ENCODE measurements at regions not wholly inside any gene's neighbourhood (a gene's known extent, or its start where the extent isn't known, plus 50 kb on each side); places are given as distances from the start of the nearest gene placed in this dataset.

DNA sequence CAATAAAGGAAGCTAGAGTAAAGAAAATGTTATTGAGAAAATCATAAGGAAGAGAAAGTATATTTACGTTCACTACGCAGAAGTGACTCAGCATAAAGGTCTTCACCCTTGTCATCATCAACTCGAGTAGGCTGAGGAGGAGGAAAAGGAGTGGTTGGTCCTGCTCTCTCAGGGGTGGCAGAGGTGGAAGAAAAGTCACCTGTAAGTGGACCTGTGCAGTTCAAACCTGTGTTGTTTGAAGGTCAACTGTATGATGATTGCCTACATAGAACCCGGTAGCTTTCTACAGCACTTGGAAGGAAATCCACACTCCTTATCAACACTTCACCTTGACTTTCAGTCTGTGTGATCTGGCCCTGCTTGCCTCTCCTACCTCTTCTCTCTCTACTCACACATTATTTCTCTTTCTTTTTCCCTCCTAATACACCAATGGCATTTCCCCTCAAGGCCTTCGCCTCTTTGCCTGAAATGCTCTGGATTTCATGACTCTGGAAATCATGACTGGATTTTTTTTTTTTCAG, 109.3 kb upstream of the CPEB4 start:
- no peak overlapping the region for H3K4me3 ChIP-seq
- DNase-seq (ENCODE audit: low read depth in 1 of 2, low spot score in 1 of 2): no peak
- no peaks in the 10 kb centered on the region for H3K4me1 ChIP-seq (ENCODE audit: low read depth)
- no peak for TF ChIP-seq CTCF (IDR thresholded peaks at IDR 0.05; ENCODE audit: low read depth, low read length)
- no peak overlapping the region for H3K27ac ChIP-seq
- H3K27me3 ChIP-seq: no peaks in the 10 kb centered on the region
- no peaks in the 10 kb centered on the region for H3K9me3 ChIP-seq (ENCODE audit: low read depth)
- no peaks in the 10 kb centered on the region for H3K36me3 ChIP-seq

- Histone ChIP-seq H3K27ac (no peak overlapping the region), H3K36me3 (no peaks in the 10 kb centered on the region), H3K4me3 (no peak overlapping the region), H3K27me3 (no peaks in the 10 kb centered on the region), H3K4me1 (ENCODE audit: low read depth) (peaks cover 3% of the 10 kb centered on the region), H3K9me3 (ENCODE audit: low read depth) (no peaks in the 10 kb centered on the region)
- no peak for DNase-seq (ENCODE audit: low read depth in 1 of 2, low spot score in 1 of 2)
- TF ChIP-seq CTCF (IDR thresholded peaks at IDR 0.05; ENCODE audit: low read depth, low read length): no peak
These were observed 107.6 kb upstream of the CPEB4 start for GRCh38 chr5:173780235-173781234.

DNA sequence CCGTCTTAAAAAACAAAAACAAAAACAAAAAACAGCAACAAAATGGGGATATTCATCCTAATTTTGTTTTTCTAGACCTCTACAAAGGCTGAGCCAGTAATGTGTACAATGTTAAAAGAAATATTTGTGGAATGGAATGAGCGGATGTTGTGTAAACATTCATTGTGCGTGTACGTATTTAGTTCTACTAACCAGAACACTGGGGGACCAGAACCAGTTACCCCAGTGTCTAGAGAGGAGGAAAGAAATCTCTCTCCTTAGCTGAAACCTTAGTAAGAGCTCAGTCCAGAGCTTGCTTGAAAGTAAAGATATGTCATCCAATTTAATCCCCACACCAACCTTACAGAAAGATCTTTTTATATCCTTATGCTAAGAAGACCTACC, 106.7 kb upstream of the CPEB4 start:
- H3K36me3 ChIP-seq: no peaks in the 10 kb centered on the region
- DNase-seq (ENCODE audit: low read depth in 1 of 2, low spot score in 1 of 2): peak in 1 of 2 donors; percentile 45
- peaks cover 12% of the 10 kb centered on the region for H3K4me1 ChIP-seq (ENCODE audit: low read depth)
- TF ChIP-seq CTCF (IDR thresholded peaks at IDR 0.05; ENCODE audit: low read depth, low read length): no peak
- no peaks in the 10 kb centered on the region for H3K27me3 ChIP-seq
- no peak overlapping the region for H3K27ac ChIP-seq
- no peaks in the 10 kb centered on the region for H3K9me3 ChIP-seq (ENCODE audit: low read depth)
- H3K4me3 ChIP-seq: no peak overlapping the region

GRCh38 chr5:173781816-173782670, 106.1 kb upstream of the CPEB4 start:
- no peak for TF ChIP-seq CTCF (IDR thresholded peaks at IDR 0.05; ENCODE audit: low read depth, low read length)
- H3K27me3 ChIP-seq: no peaks in the 10 kb centered on the region
- no peaks in the 10 kb centered on the region for H3K9me3 ChIP-seq (ENCODE audit: low read depth)
- H3K4me1 ChIP-seq (ENCODE audit: low read depth): peaks cover 15% of the 10 kb centered on the region
- H3K36me3 ChIP-seq: no peaks in the 10 kb centered on the region
- H3K4me3 ChIP-seq: no peak overlapping the region
- DNase-seq (ENCODE audit: low read depth in 1 of 2, low spot score in 1 of 2): peak in 1 of 2 donors; percentile 93
- no peak overlapping the region for H3K27ac ChIP-seq

DNA sequence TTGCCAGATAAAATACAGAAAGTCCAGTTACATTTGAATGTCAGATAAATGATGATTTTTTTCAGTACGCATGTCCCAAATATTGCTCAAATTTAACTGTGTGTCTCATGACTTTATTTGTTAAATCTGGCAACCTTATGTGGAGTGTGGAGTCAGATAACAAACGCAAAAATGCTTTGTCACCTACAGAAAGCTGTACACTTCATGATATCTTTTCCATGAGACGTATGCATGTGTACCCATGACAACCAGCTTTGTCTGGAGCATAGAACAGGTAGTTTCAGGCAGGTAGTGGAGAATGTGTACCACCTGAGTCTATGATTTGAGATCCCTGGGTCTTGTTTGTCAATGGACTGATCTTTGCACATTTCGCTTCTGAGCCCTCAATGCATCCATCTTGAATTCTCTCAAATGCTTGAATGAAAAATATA, 105.5 kb upstream of the CPEB4 start:
- Histone ChIP-seq H3K4me3 (no peak overlapping the region), H3K27me3 (no peaks in the 10 kb centered on the region), H3K27ac (no peak overlapping the region), H3K9me3 (ENCODE audit: low read depth) (no peaks in the 10 kb centered on the region), H3K4me1 (ENCODE audit: low read depth) (peaks cover 15% of the 10 kb centered on the region), H3K36me3 (no peaks in the 10 kb centered on the region)
- no peak for TF ChIP-seq CTCF (IDR thresholded peaks at IDR 0.05; ENCODE audit: low read depth, low read length)
- no peak for DNase-seq (ENCODE audit: low read depth in 1 of 2, low spot score in 1 of 2)

All from cardiac muscle cell (in vitro differentiated cells and primary cell).